CD8-positive, alpha-beta memory T cell (primary cell): ENCODE measurements at regions not wholly inside any gene's neighbourhood (a gene's known extent, or its start where the extent isn't known, plus 50 kb on each side); places are given as distances from the start of the nearest gene placed in this dataset.
"Not testable (repeated sequence)": the region's sequence is repeated elsewhere in the genome, so short reads cannot be mapped to it uniquely, and the experiment has no call there.

ENCODE experiments used
- CTCF ChIA-PET: fragments of 350-600 bp; sonication (Branson Sonifier 250); formaldehyde crosslinking; loops from one replicate; lab custom pipeline; 2021; ENCODE audit warnings: antibody characterized with exemption; lab: Charles Lee
- POLR2A ChIA-PET: fragments of 350-600 bp; sonication (Branson Sonifier 250); formaldehyde crosslinking; loops from one replicate; lab custom pipeline; 2021; ENCODE audit warnings: antibody characterized with exemption; lab: Charles Lee
- DNase-seq, 5 donors: peaks; one replicate each; pipeline versions ENCODE4 v3.0.0 to v3.0.0-alpha.2; 2020 to 2022; ENCODE audit warnings: mixed read lengths in 1 of 5
- H3K27ac ChIP-seq: one replicate; pipeline ENCODE4 v1.7.0; 2013; ENCODE audit warnings: low read depth, mild to moderate bottlenecking, low read length, moderate library complexity
- H3K27me3 ChIP-seq: 2 replicates; pipeline ENCODE4 v1.7.0; 2013; ENCODE audit warnings: low read length, mild to moderate bottlenecking; ENCODE audit not compliant: insufficient read depth, poor library complexity, severe bottlenecking
- H3K36me3 ChIP-seq: 2 replicates; pipeline ENCODE4 v1.7.0; 2013; ENCODE audit warnings: mild to moderate bottlenecking, low read length, moderate library complexity; ENCODE audit not compliant: insufficient read depth
- H3K4me1 ChIP-seq: 2 replicates; pipeline ENCODE4 v1.7.0; 2013; ENCODE audit warnings: mild to moderate bottlenecking, low read length, moderate library complexity; ENCODE audit not compliant: insufficient read depth
- H3K4me3 ChIP-seq: 2 replicates; pipeline ENCODE4 v1.7.0; 2013; ENCODE audit warnings: mild to moderate bottlenecking, low read length
- H3K9me3 ChIP-seq: 2 replicates; pipeline ENCODE4 v1.7.0; 2013; ENCODE audit warnings: mild to moderate bottlenecking, low read length
- H3K27ac Mint-ChIP-seq, 8 donors: one replicate each; pipeline ENCODE4 v1.8.0; 2020 to 2021; ENCODE audit warnings: mixed read lengths in 8 of 8, mild to moderate bottlenecking in 6 of 8, inconsistent platforms in 3 of 8, moderate library complexity in 3 of 8
- H3K27me3 Mint-ChIP-seq, 2 donors: one replicate each; pipeline ENCODE4 v1.8.0; 2020 to 2021; ENCODE audit warnings: mixed read lengths in 2 of 2, mild to moderate bottlenecking in 1 of 2, moderate library complexity in 1 of 2
- H3K36me3 Mint-ChIP-seq, 3 donors: one replicate each; pipeline ENCODE4 v1.8.0; 2020 to 2021; ENCODE audit warnings: mixed read lengths in 3 of 3, inconsistent platforms in 1 of 3, mild to moderate bottlenecking in 1 of 3
- H3K4me1 Mint-ChIP-seq, 3 donors: one replicate each; pipeline ENCODE4 v1.8.0; 2020 to 2021; ENCODE audit warnings: mixed read lengths in 3 of 3, inconsistent platforms in 1 of 3, mild to moderate bottlenecking in 1 of 3
- H3K4me3 Mint-ChIP-seq, 7 donors: one replicate each; pipeline ENCODE4 v1.8.0; 2020 to 2021; ENCODE audit warnings: mixed read lengths in 7 of 7, mild to moderate bottlenecking in 6 of 7, moderate library complexity in 4 of 7, inconsistent platforms in 2 of 7
- H3K9me3 Mint-ChIP-seq, 5 donors: one replicate each; pipeline ENCODE4 v1.8.0; 2020 to 2022; ENCODE audit warnings: mixed read lengths in 5 of 5, mild to moderate bottlenecking in 3 of 5, moderate library complexity in 2 of 5, inconsistent platforms in 1 of 5

DNA sequence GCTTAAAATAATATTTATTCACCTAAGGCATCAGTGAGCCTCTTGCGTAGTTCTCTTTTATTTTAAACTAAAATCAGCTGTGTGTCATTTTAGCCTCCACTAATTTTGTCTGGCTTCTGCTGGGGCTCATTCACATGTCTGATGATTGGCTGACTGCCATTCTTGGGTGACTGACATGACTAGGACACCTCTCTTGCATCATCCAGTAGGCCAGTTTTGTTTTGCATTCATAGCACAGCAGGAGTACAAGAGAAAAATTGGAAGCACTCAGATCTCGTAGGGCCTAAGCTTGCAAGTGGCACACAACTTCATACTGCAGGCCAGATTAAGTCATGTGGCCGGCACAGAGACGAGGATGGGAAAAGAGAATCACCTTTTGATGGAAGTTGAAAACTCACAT is 1226.5 kb downstream of the GALC start:
- Mint-ChIP-seq H3K36me3 (no peaks in the 10 kb centered on the region), H3K4me3 (no peak overlapping the region), H3K4me1 (no peaks in the 10 kb centered on the region), H3K27ac (no peak overlapping the region), H3K27me3 (no peaks in the 10 kb centered on the region), H3K9me3 (peaks cover under 1 to 17% (median 3%) of the 10 kb centered on the region in 5 donors)
- ChIA-PET CTCF (no interaction called here), POLR2A (no interaction called here)
- no peaks in the 10 kb centered on the region for H3K27me3 ChIP-seq
- H3K4me1 ChIP-seq, result no peaks in the 10 kb centered on the region
- H3K4me3 ChIP-seq, result no peak overlapping the region
- H3K36me3 ChIP-seq, result no peaks in the 10 kb centered on the region
- H3K27ac ChIP-seq, result no peak overlapping the region
- no peaks in the 10 kb centered on the region for H3K9me3 ChIP-seq
- DNase-seq, result no peak

DNA sequence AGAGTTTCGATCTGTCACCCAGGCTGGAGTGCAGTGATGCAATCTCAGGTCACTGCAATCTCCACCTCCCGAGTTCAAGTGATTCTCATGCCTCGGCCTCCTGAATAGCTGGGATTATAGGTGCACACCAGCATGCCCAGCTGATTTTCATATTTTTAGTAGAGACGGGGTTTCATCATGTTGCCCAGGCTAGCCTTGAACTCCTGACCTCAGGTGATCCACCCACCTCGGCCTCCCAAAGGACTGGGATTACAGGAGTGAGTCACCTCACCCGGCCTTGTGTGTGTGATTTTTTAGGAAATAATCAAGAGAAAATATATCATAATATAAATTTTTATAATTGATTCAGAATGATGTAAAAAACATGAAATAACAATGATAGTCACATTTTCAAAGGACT is 1231.4 kb downstream of the GALC start:
- H3K27me3 ChIP-seq, result no peaks in the 10 kb centered on the region
- H3K36me3 ChIP-seq, result no peaks in the 10 kb centered on the region
- Mint-ChIP-seq H3K4me3 (no peak overlapping the region), H3K9me3 (peaks cover 0 to 12% (median 3%) of the 10 kb centered on the region in 5 donors), H3K36me3 (no peaks in the 10 kb centered on the region), H3K27me3 (no peaks in the 10 kb centered on the region), H3K4me1 (no peaks in the 10 kb centered on the region), H3K27ac (no peak overlapping the region)
- H3K9me3 ChIP-seq, result no peaks in the 10 kb centered on the region
- DNase-seq, result no peak
- no peak overlapping the region for H3K27ac ChIP-seq
- H3K4me1 ChIP-seq, result no peaks in the 10 kb centered on the region
- no peak overlapping the region for H3K4me3 ChIP-seq
- CTCF ChIA-PET, result no interaction called here
- POLR2A ChIA-PET, result no interaction called here

DNA sequence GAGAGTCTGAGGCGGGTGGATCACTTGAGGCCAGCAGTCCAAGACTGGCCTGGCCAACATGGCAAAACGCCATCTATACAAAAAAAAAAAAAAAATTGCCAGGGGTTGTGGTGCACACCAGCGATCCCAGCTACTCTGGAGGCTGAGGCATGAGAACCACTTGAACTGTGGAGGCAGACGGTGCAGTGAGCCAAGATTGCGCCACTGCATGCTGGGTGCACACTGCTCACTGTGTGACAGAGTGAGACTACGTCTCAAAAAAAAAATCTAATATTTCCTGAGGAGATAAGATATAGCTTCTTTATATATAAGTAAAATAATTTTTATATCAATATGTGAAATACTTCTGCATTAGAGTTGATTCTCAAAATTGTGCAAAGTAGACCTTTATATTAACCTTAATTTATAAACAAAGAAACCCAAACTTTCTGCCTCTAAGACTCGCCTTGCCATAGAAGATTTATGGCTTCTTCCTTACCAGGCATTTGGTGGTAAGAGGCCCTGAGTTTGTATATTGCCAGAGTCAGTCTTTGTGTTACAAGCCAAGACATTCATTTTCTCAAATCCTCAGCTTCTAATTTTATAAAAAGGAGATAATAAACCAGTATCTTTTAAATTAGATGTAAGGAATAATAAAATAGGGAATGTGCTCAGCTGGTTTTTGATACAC is 1226.7 kb downstream of the FLRT2 start:
- DNase-seq, result no peak
- CTCF ChIA-PET, result no interaction called here

DNA sequence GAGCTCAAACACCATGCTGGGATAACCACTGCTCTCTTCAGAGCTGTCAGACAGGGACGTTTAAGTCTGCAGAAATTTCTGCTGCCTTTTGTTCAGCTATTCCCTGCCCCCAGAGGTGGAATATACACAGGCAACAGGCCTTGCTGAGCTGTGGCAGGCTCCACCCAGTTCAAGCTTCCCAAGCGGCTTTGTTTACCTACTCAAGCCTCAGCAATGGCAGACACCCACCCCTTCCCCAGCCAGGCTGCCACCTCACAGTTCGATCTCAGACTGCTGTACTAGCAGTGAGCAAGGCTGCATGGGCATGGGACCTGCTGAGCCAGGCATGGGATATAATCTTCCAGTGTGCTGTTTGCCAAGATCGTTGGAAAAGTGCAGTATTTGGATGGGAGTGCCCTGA is 1220.5 kb downstream of the FLRT2 start:
- H3K4me1 ChIP-seq, H3K4me1 Mint-ChIP-seq, DNase-seq, H3K4me3 Mint-ChIP-seq, H3K9me3 ChIP-seq, H3K27me3 ChIP-seq, CTCF ChIA-PET, POLR2A ChIA-PET, H3K27ac Mint-ChIP-seq, H3K4me3 ChIP-seq, H3K27me3 Mint-ChIP-seq, H3K27ac ChIP-seq, H3K36me3 Mint-ChIP-seq, H3K36me3 ChIP-seq: not testable (repeated sequence)
- peaks cover 26 to 46% (median 29%) of the 10 kb centered on the region in 5 donors for H3K9me3 Mint-ChIP-seq

More for the DNA sequence above, 1226.7 kb downstream of the FLRT2 start:
- POLR2A ChIA-PET, result no interaction called here
- Mint-ChIP-seq H3K4me1 (no peaks in the 10 kb centered on the region), H3K27ac (no peak overlapping the region), H3K27me3 (peaks cover 0 to 1% of the 10 kb centered on the region in 2 donors), H3K36me3 (no peaks in the 10 kb centered on the region), H3K4me3 (no peak overlapping the region), H3K9me3 (peaks cover 9 to 20% (median 19%) of the 10 kb centered on the region in 5 donors)
- no peaks in the 10 kb centered on the region for H3K27me3 ChIP-seq
- no peaks in the 10 kb centered on the region for H3K4me1 ChIP-seq
- no peaks in the 10 kb centered on the region for H3K36me3 ChIP-seq
- no peaks in the 10 kb centered on the region for H3K9me3 ChIP-seq
- H3K27ac ChIP-seq, result no peak overlapping the region
- no peak overlapping the region for H3K4me3 ChIP-seq

DNA sequence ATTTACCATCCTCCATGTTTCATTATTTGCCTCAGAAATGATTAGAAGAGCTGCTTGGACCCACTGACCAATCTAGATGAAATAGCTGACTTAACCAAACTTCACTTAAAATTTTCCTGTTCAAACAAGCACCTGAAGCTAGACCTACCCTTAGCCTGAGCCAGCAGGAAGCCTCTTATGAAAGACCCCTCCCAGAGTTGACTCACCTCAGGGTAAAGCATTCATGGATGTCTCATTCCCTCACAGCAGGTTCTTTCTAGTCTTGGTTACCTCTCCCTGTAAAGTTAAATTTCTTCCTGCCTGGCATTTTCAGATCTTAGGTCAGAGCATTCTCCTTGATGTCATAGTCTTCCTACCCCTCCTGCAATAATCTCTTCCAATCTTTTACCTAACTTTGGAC is 1209.8 kb downstream of the FLRT2 start:
- Mint-ChIP-seq H3K9me3 (peaks cover 1 to 19% (median 7%) of the 10 kb centered on the region in 5 donors), H3K27me3 (no peaks in the 10 kb centered on the region), H3K4me3 (no peak overlapping the region), H3K36me3 (no peaks in the 10 kb centered on the region), H3K4me1 (no peaks in the 10 kb centered on the region), H3K27ac (no peak overlapping the region)
- CTCF ChIA-PET, result no interaction called here
- H3K36me3 ChIP-seq, result no peaks in the 10 kb centered on the region
- DNase-seq, result no peak
- H3K4me3 ChIP-seq, result no peak overlapping the region
- no peaks in the 10 kb centered on the region for H3K4me1 ChIP-seq
- H3K9me3 ChIP-seq, result no peaks in the 10 kb centered on the region
- H3K27me3 ChIP-seq, result no peaks in the 10 kb centered on the region
- POLR2A ChIA-PET, result no interaction called here
- no peak overlapping the region for H3K27ac ChIP-seq

DNA sequence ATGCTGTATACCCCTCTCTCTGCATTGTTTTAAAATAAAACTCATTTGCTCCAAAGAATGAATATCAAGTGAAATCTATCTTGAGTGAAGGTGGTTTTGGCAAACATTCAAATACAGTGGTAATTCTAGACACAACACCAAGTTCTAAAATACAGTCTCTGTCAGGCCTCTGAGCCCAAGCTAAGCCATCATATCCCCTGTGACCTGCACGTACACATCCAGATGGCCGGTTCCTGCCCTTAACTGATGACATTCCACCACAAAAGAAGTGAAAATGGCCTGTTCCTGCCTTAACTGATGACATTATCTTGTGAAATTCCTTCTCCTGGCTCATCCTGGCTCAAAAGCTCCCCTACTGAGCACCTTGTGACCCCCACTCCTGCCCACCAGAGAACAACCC is 1201.5 kb downstream of the FLRT2 start:
- H3K4me1 Mint-ChIP-seq, H3K9me3 ChIP-seq, H3K27me3 Mint-ChIP-seq, H3K27ac ChIP-seq, H3K4me3 Mint-ChIP-seq, H3K4me3 ChIP-seq, H3K36me3 ChIP-seq, CTCF ChIA-PET, H3K36me3 Mint-ChIP-seq, H3K9me3 Mint-ChIP-seq, DNase-seq, POLR2A ChIA-PET, H3K4me1 ChIP-seq, H3K27me3 ChIP-seq, H3K27ac Mint-ChIP-seq: not testable (repeated sequence)

DNA sequence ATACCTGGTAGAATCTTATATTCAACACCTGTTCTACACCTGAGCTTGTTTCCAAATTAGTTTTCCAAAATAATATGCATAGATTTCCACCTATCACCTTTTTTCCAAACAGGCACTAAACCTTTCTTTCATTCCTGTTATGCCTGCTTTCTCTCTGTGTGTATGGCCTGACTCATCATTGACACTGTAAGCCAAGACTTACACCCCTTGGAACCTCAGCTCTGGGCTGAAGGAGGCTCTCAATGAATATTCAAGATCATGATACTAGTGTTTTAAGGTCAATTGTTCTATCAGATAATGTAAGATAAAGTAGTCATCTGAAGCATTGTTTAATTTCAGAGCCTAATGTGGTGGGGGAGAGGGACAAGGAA is 1193.3 kb downstream of the FLRT2 start:
- CTCF ChIA-PET, result no interaction called here
- Mint-ChIP-seq H3K27me3 (peaks cover 0 to 2% of the 10 kb centered on the region in 2 donors), H3K9me3 (peaks cover 2 to 25% (median 6%) of the 10 kb centered on the region in 5 donors), H3K4me3 (no peak overlapping the region), H3K4me1 (no peaks in the 10 kb centered on the region), H3K27ac (no peak overlapping the region), H3K36me3 (no peaks in the 10 kb centered on the region)
- H3K27me3 ChIP-seq, result no peaks in the 10 kb centered on the region
- no peak for DNase-seq
- H3K4me3 ChIP-seq, result no peak overlapping the region
- no peaks in the 10 kb centered on the region for H3K4me1 ChIP-seq
- no peaks in the 10 kb centered on the region for H3K36me3 ChIP-seq
- POLR2A ChIA-PET, result no interaction called here
- no peak overlapping the region for H3K27ac ChIP-seq
- no peaks in the 10 kb centered on the region for H3K9me3 ChIP-seq

DNA sequence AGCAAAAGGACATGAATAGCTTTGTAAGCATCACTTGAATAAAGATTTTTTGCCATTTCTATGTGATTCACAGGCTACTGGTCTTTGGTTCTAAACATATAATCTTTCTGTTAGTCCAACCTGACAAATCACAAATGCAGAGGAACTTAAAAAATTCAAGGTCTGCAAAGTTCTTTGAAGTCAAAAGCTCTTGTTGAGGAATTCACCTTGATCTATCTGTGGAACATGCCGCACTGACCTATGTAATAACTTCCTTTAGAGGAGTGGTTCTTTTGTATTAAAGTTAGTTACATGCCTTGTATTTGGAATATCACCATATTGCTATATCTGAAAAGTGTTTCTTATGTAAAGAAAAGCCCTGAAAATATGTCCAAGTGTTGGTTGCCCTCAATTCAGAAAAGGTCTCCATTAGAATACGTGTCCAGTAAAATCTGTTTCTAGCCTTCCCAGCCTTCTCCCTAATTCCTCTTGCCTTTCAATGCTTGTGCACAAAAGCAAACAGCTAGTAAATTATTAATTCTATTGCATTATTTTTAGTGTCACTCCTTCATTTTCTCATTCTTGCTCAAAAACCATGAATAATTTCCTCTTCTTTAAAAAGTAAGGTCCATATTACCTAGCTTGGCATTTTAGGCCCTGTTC is 1192.8 kb downstream of the FLRT2 start:
- no peak overlapping the region for H3K4me3 Mint-ChIP-seq
- H3K27me3 ChIP-seq, result no peaks in the 10 kb centered on the region
- POLR2A ChIA-PET, result no interaction called here
- no peaks in the 10 kb centered on the region for H3K9me3 ChIP-seq
- H3K4me1 Mint-ChIP-seq, result no peaks in the 10 kb centered on the region
- no peaks in the 10 kb centered on the region for H3K4me1 ChIP-seq
- no peak for DNase-seq
- H3K27ac ChIP-seq, result no peak overlapping the region
- CTCF ChIA-PET, result no interaction called here
- H3K27ac Mint-ChIP-seq, result no peak overlapping the region
- peaks cover 0 to 2% of the 10 kb centered on the region in 2 donors for H3K27me3 Mint-ChIP-seq
- H3K36me3 Mint-ChIP-seq, result no peaks in the 10 kb centered on the region
- no peaks in the 10 kb centered on the region for H3K36me3 ChIP-seq
- peaks cover 2 to 27% (median 8%) of the 10 kb centered on the region in 5 donors for H3K9me3 Mint-ChIP-seq
- no peak overlapping the region for H3K4me3 ChIP-seq
